HepG2 (cell line): ENCODE measurements at regions not wholly inside any gene's neighbourhood (a gene's known extent, or its start where the extent isn't known, plus 50 kb on each side); places are given as distances from the start of the nearest gene placed in this dataset.

Experiments
- ATAC-seq: fragments of 200-7000 bp; cut with Tn5 transposase; 3 replicates; pipeline ENCODE4 v1.9.1; 2020; ENCODE audit warnings: mild to moderate bottlenecking, moderate library complexity
- BruUV-seq: library from RNA; stranded (reverse); fragments of 400-500 nt; replicated peaks from 2 replicates; lab custom pipeline; 2021; lab: Mats Ljungman, UMichigan
- CTCF ChIA-PET: fragments of 300-600 bp; formaldehyde crosslinking; extraction: SDS; loops from one replicate; lab custom pipeline; 2021; ENCODE audit warnings: low total read pairs, inconsistent platforms, low intra/inter-chr PET ratio; lab: Yijun Ruan, JAX
- POLR2A ChIA-PET: fragments of 350-600 bp; sonication (Branson Sonifier 250); formaldehyde crosslinking; loops from one replicate; lab custom pipeline; 2020; ENCODE audit warnings: antibody characterized with exemption, inconsistent platforms; lab: Yijun Ruan, JAX
- DNase-seq: peaks from one replicate; pipeline ENCODE4 v3.0.0-alpha.2; 2015; ENCODE audit warnings: low spot score
- FAIRE-seq: peaks from 3 replicates; lab custom pipeline; 2011; peaks lifted over from hg19 to GRCh38; lab: Jason Lieb, UNC
- H2AFZ ChIP-seq: one replicate; pipeline ENCODE4 v1.6.1; 2011; ENCODE audit warnings: low read length, inconsistent platforms
- H3K27ac ChIP-seq: fragments of 300-600 bp; 3 replicates; pipeline ENCODE4 v1.8.0; 2011; ENCODE audit warnings: mixed run types, mild to moderate bottlenecking, mixed read lengths, low read length, inconsistent platforms; ENCODE audit not compliant: insufficient read depth; ENCODE audit errors: extremely low read length
- H3K27me3 ChIP-seq, 2 experiments: fragments of 200-600 bp in 1 of 2; 2 replicates in 1 of 2; 3 replicates in 1 of 2; pipeline versions ENCODE4 v1.6.0 to v1.8.0; 2011; ENCODE audit warnings: low read length in 2 of 2, mild to moderate bottlenecking in 2 of 2, moderate library complexity in 2 of 2, inconsistent platforms in 1 of 2; ENCODE audit not compliant: insufficient read depth in 2 of 2, control insufficient read depth in 1 of 2
- H3K36me3 ChIP-seq, 2 experiments: fragments of 200-600 bp in 1 of 2; replicated peaks in 1 of 2; 2 replicates in 1 of 2; 3 replicates in 1 of 2; pipeline versions ENCODE4 v1.5.1 to v1.8.0; 2011; ENCODE audit warnings: low read length in 2 of 2, inconsistent platforms in 1 of 2; ENCODE audit not compliant: insufficient read depth in 2 of 2, control insufficient read depth in 1 of 2
- H3K4me1 ChIP-seq: 2 replicates; pipeline ENCODE4 v1.5.1; 2012; ENCODE audit warnings: low read length, inconsistent platforms; ENCODE audit not compliant: insufficient read depth
- H3K4me2 ChIP-seq: 2 replicates; pipeline ENCODE4 v1.6.0; 2011; ENCODE audit warnings: low read depth, low read length, inconsistent platforms
- H3K4me3 ChIP-seq, 3 experiments: fragments of 200-600 bp in 1 of 3; sonication (generic), shearing (Covaris generic) in 1 of 3; replicated peaks in 1 of 3; 2 replicates each; pipeline ENCODE4 v1.5.1; 2011 to 2016; ENCODE audit warnings: low read length in 3 of 3, inconsistent platforms in 2 of 3, low read depth in 2 of 3, mild to moderate bottlenecking in 2 of 3, control low read depth in 1 of 3, mixed read lengths in 1 of 3; ENCODE audit not compliant: insufficient read depth in 1 of 3
- H3K79me2 ChIP-seq: one replicate; pipeline ENCODE4 v1.6.1; 2011; ENCODE audit warnings: low read length, inconsistent platforms; ENCODE audit not compliant: insufficient read depth
- H3K9ac ChIP-seq: 2 replicates; pipeline ENCODE4 v1.6.0; 2011; ENCODE audit warnings: mild to moderate bottlenecking, low read depth, low read length, inconsistent platforms; ENCODE audit not compliant: insufficient read depth
- H3K9me3 ChIP-seq: 2 replicates; pipeline ENCODE4 v1.5.1; 2012; ENCODE audit warnings: mild to moderate bottlenecking, low read length
- H4K20me1 ChIP-seq: 2 replicates; pipeline ENCODE4 v1.6.0; 2011; ENCODE audit warnings: inconsistent platforms, mild to moderate bottlenecking, low read length, moderate library complexity; ENCODE audit not compliant: insufficient read depth
- ETV6 ChIP-seq: sonication (generic); formaldehyde crosslinking; conservative IDR thresholded peaks from 2 replicates; pipeline ENCODE4 v1.4.0; 2020; ENCODE audit warnings: missing genetic modification reagents
- GATA4 ChIP-seq: sonication (generic); IDR thresholded peaks from 2 replicates; pipeline ENCODE4 v1.6.1; 2016; ENCODE audit warnings: antibody characterized with exemption, low read depth, borderline replicate concordance
- KAT8 ChIP-seq: IDR thresholded peaks from 2 replicates; pipeline ENCODE4 v1.6.1; 2016; ENCODE audit warnings: missing genetic modification reagents, missing compliant biosample characterization
- NKX3-1 ChIP-seq: sonication (generic); formaldehyde crosslinking; IDR thresholded peaks from 2 replicates; pipeline ENCODE4 v1.5.0; 2020; ENCODE audit warnings: missing genetic modification reagents
- SIX1 ChIP-seq: sonication (generic); formaldehyde crosslinking; IDR thresholded peaks from 2 replicates; pipeline ENCODE4 v1.4.0; 2020; ENCODE audit warnings: missing genetic modification reagents, borderline replicate concordance
- SMC3 ChIP-seq: IDR thresholded peaks from 2 replicates; pipeline ENCODE4 v1.6.1; 2011; ENCODE audit warnings: low read length, improper control_type of control experiment
- SSRP1 ChIP-seq: IDR thresholded peaks from 2 replicates; pipeline ENCODE4 v1.6.1; 2016; ENCODE audit warnings: control low read depth
- XBP1 ChIP-seq: sonication (generic); formaldehyde crosslinking; IDR thresholded peaks from 2 replicates; pipeline ENCODE4 v1.5.0; 2020; ENCODE audit warnings: missing genetic modification reagents
- ZNF136 ChIP-seq: sonication (generic); formaldehyde crosslinking; IDR thresholded peaks from 2 replicates; pipeline ENCODE4 v1.8.1; 2022; ENCODE audit warnings: low read depth, mild to moderate bottlenecking, moderate library complexity, missing genetic modification reagents
- ZNF329 ChIP-seq: sonication (generic); formaldehyde crosslinking; IDR thresholded peaks from 2 replicates; pipeline ENCODE4 v1.9.0; 2021; ENCODE audit warnings: low read depth, mild to moderate bottlenecking, missing genetic modification reagents
- ZNF350 ChIP-seq: sonication (generic); formaldehyde crosslinking; IDR thresholded peaks from 2 replicates; pipeline ENCODE4 v1.4.0; 2020; ENCODE audit warnings: mild to moderate bottlenecking, low read depth, missing genetic modification reagents, borderline replicate concordance
- ZNF605 ChIP-seq: sonication (generic); formaldehyde crosslinking; IDR thresholded peaks from 2 replicates; pipeline ENCODE4 v1.8.0; 2022; ENCODE audit warnings: mild to moderate bottlenecking, missing genetic modification reagents
- ZNF674 ChIP-seq: sonication (generic); formaldehyde crosslinking; IDR thresholded peaks from 2 replicates; pipeline ENCODE4 v1.5.0; 2020; ENCODE audit warnings: low read depth, mild to moderate bottlenecking, missing genetic modification reagents
- WGBS: methylation state at CpG from one replicate; pipeline ENCODE4 v1.1.6; 2017; ENCODE audit warnings: low lambda C conversion rate; 5-methylcytosine and 5-hydroxymethylcytosine counted together
- in situ Hi-C: cut with HindIII; loops from 2 replicates; pipeline ENCODE4 v1.10.0; 2017; ENCODE audit warnings: low pct_unique_long_range_greater_than_20kb; ENCODE audit not compliant: extremely low pct_ligation_motif_present
- intact Hi-C: fragments of 100-400 bp; cut with micrococcal nuclease; formaldehyde crosslinking; loops from one replicate; pipeline ENCODE4 v1.10.0; 2022; ENCODE audit not compliant: unreplicated experiment
- TF ChIP-seq, protein P1 (sequence below): IDR thresholded peaks from 2 replicates; pipeline ENCODE4 v1.4.0; 2020; ENCODE audit warnings: mild to moderate bottlenecking, missing genetic modification reagents
- TF ChIP-seq, protein P2 (sequence below): fragments of 450-650 bp; IDR thresholded peaks from 2 replicates; pipeline ENCODE4 v1.6.1; 2017
- TF ChIP-seq, protein P3 (sequence below): IDR thresholded peaks from 2 replicates; pipeline ENCODE4 v1.6.1; 2016; ENCODE audit warnings: missing genetic modification reagents, missing compliant biosample characterization
- TF ChIP-seq, protein P4 (sequence below): sonication (generic); formaldehyde crosslinking; IDR thresholded peaks from 2 replicates; pipeline ENCODE4 v1.8.0; 2022; ENCODE audit warnings: mild to moderate bottlenecking, missing genetic modification reagents, borderline replicate concordance
- TF ChIP-seq, protein P5 (sequence below): sonication (generic); formaldehyde crosslinking; IDR thresholded peaks from 2 replicates; pipeline ENCODE4 v1.4.0; 2020; ENCODE audit warnings: missing genetic modification reagents, low read depth, mild to moderate bottlenecking, borderline replicate concordance

DNA sequence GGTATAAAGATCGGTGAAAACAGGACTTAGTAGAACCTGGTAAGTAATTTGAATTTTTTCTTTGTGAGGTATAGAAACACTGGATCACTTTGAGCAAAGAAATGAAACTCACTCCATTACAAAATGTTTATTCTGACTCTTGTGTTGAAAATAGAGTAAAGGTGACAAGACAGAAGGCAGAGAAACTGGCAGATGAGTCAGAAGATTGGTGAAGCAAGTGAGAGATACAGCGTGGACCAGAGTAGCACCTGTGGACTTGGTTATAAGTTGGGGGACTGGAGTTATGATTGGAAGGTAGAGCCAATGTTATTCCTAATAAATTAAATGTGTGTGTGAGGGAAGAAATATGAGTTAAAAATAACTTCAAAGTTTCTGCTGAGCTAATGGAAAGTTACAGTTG, 620.9 kb downstream of the ZWINT start:
- intact Hi-C loops = loop anchor here (2.0 kb wide), 1 partner anchor 71 kb away; no protein-coding TSS in a partner anchor
- Histone ChIP-seq H3K4me2 (no peak overlapping the region), H4K20me1 (no peaks in the 10 kb centered on the region), H3K27me3 (no peaks in the 10 kb centered on the region), H3K9me3 (no peaks in the 10 kb centered on the region), H3K27ac (no peak overlapping the region), H3K36me3 (no peaks in the 10 kb centered on the region), H2AFZ (no peak overlapping the region), H3K4me1 (peaks cover 6% of the 10 kb centered on the region; the same call in 1 of the 2 replicates), H3K79me2 (no peaks in the 10 kb centered on the region), H3K9ac (no peak overlapping the region), H3K4me3 (no peak overlapping the region)
- TF ChIP-seq ZNF329 (no peak), GATA4 (no peak), SMC3 (no peak), ZNF136 (CRISPR knock-in tag) (no peak), ZNF605 (CRISPR knock-in tag) (no peak), ETV6 (CRISPR knock-in tag) (no peak), ZNF350 (CRISPR knock-in tag) (no peak), XBP1 (CRISPR knock-in tag) (no peak), SIX1 (CRISPR knock-in tag) (no peak), NKX3-1 (CRISPR knock-in tag) (no peak), ZNF674 (CRISPR knock-in tag) (no peak), KAT8 (CRISPR knock-in tag) (no peak), SSRP1 (CRISPR knock-in tag) (no peak)
- TF ChIP-seq, protein P1, sequence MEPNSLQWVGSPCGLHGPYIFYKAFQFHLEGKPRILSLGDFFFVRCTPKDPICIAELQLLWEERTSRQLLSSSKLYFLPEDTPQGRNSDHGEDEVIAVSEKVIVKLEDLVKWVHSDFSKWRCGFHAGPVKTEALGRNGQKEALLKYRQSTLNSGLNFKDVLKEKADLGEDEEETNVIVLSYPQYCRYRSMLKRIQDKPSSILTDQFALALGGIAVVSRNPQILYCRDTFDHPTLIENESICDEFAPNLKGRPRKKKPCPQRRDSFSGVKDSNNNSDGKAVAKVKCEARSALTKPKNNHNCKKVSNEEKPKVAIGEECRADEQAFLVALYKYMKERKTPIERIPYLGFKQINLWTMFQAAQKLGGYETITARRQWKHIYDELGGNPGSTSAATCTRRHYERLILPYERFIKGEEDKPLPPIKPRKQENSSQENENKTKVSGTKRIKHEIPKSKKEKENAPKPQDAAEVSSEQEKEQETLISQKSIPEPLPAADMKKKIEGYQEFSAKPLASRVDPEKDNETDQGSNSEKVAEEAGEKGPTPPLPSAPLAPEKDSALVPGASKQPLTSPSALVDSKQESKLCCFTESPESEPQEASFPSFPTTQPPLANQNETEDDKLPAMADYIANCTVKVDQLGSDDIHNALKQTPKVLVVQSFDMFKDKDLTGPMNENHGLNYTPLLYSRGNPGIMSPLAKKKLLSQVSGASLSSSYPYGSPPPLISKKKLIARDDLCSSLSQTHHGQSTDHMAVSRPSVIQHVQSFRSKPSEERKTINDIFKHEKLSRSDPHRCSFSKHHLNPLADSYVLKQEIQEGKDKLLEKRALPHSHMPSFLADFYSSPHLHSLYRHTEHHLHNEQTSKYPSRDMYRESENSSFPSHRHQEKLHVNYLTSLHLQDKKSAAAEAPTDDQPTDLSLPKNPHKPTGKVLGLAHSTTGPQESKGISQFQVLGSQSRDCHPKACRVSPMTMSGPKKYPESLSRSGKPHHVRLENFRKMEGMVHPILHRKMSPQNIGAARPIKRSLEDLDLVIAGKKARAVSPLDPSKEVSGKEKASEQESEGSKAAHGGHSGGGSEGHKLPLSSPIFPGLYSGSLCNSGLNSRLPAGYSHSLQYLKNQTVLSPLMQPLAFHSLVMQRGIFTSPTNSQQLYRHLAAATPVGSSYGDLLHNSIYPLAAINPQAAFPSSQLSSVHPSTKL = no peak
- TF ChIP-seq, protein P2, sequence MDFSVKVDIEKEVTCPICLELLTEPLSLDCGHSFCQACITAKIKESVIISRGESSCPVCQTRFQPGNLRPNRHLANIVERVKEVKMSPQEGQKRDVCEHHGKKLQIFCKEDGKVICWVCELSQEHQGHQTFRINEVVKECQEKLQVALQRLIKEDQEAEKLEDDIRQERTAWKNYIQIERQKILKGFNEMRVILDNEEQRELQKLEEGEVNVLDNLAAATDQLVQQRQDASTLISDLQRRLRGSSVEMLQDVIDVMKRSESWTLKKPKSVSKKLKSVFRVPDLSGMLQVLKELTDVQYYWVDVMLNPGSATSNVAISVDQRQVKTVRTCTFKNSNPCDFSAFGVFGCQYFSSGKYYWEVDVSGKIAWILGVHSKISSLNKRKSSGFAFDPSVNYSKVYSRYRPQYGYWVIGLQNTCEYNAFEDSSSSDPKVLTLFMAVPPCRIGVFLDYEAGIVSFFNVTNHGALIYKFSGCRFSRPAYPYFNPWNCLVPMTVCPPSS = no peak
- TF ChIP-seq, protein P3, sequence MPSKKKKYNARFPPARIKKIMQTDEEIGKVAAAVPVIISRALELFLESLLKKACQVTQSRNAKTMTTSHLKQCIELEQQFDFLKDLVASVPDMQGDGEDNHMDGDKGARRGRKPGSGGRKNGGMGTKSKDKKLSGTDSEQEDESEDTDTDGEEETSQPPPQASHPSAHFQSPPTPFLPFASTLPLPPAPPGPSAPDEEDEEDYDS (CRISPR knock-in tag) = no peak
- TF ChIP-seq, protein P4, sequence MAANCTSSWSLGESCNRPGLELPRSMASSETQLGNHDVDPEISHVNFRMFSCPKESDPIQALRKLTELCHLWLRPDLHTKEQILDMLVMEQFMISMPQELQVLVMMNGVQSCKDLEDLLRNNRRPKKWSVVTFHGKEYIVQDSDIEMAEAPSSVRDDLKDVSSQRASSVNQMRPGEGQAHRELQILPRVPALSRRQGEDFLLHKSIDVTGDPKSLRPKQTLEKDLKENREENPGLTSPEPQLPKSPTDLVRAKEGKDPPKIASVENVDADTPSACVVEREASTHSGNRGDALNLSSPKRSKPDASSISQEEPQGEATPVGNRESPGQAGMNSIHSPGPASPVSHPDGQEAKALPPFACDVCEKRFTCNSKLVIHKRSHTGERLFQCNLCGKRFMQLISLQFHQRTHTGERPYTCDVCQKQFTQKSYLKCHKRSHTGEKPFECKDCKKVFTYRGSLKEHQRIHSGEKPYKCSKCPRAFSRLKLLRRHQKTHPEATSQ = no peak
- TF ChIP-seq, protein P5, sequence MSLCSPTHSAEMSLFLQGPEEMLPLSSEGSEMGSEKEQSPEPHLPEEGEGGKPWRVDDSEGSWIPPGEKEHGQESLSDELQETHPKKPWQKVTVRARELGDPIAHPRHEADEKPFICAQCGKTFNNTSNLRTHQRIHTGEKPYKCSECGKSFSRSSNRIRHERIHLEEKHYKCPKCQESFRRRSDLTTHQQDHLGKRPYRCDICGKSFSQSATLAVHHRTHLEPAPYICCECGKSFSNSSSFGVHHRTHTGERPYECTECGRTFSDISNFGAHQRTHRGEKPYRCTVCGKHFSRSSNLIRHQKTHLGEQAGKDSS = no peak
- POLR2A ChIA-PET = no interaction called here
- CTCF ChIA-PET = no interaction called here
- DNase-seq = no peak
- ATAC-seq = no peak
- FAIRE-seq = no peak
- WGBS = 0% methylated on average over 2 of the region's 2 CpGs
- in situ Hi-C loops = loop anchor here (25.0 kb wide), 1 partner anchor 653 kb away; no protein-coding TSS in a partner anchor
- no TSS peak for BruUV-seq
